IPS-15b (cell line): ENCODE measurements at regions not wholly inside any gene's neighbourhood (a gene's known extent, or its start where the extent isn't known, plus 50 kb on each side); places are given as distances from the start of the nearest gene placed in this dataset.

Experiments used
- H3K27me3 ChIP-seq: one replicate; pipeline ENCODE4 v1.6.1; 2013; ENCODE audit warnings: low read length; ENCODE audit not compliant: control insufficient read depth, insufficient read depth
- H3K36me3 ChIP-seq: one replicate; pipeline ENCODE4 v1.6.1; 2013; ENCODE audit warnings: low read length; ENCODE audit not compliant: control insufficient read depth, insufficient read depth
- H3K4me1 ChIP-seq: one replicate; pipeline ENCODE4 v1.6.1; 2013; ENCODE audit warnings: mild to moderate bottlenecking, low read length; ENCODE audit not compliant: control insufficient read depth, insufficient read depth
- H3K4me3 ChIP-seq: one replicate; pipeline ENCODE4 v1.5.1; 2013; ENCODE audit warnings: low read depth, low read length
- H3K9ac ChIP-seq: one replicate; pipeline ENCODE4 v1.6.1; 2013; ENCODE audit warnings: low read depth, mild to moderate bottlenecking, low read length
- H3K9me3 ChIP-seq: one replicate; pipeline ENCODE4 v1.6.1; 2013; ENCODE audit warnings: mild to moderate bottlenecking, low read length; ENCODE audit not compliant: control insufficient read depth, insufficient read depth

DNA sequence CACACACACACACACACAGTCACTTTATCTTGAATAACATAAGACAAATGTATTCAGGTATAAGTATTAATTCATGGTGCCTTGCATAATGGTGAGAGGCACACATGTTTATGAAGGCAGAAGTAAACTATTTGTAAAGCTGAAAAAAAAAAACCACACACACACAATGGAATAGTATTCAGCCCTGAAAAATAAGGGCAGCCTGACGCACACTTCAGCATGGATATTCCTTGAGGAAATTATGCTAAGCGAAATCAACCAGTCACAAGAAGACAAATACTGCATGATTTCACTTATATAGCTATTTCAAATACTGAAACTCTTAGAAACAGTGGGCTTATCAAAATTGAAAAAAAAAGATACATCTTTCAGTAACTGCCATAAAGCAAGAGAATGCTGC, 200.2 kb upstream of the RBFOX1 start:
- Histone ChIP-seq H3K4me3 (no peak overlapping the region), H3K27me3 (no peaks in the 10 kb centered on the region), H3K9ac (no peak overlapping the region), H3K9me3 (no peaks in the 10 kb centered on the region), H3K4me1 (no peaks in the 10 kb centered on the region), H3K36me3 (no peaks in the 10 kb centered on the region)

- Histone ChIP-seq H3K27me3 (no peaks in the 10 kb centered on the region), H3K4me1 (peaks cover 2% of the 10 kb centered on the region), H3K36me3 (no peaks in the 10 kb centered on the region), H3K9me3 (no peaks in the 10 kb centered on the region), H3K4me3 (no peak overlapping the region), H3K9ac (no peak overlapping the region)
These were observed 207.9 kb upstream of the RBFOX1 start for GRCh38 chr16:7124701-7125100.

GRCh38 chr16:7124242-7124641, 208.4 kb upstream of the RBFOX1 start:
- Histone ChIP-seq H3K4me1 (peaks cover 2% of the 10 kb centered on the region), H3K36me3 (no peaks in the 10 kb centered on the region), H3K4me3 (no peak overlapping the region), H3K9me3 (no peaks in the 10 kb centered on the region), H3K27me3 (no peaks in the 10 kb centered on the region), H3K9ac (no peak overlapping the region)

DNA sequence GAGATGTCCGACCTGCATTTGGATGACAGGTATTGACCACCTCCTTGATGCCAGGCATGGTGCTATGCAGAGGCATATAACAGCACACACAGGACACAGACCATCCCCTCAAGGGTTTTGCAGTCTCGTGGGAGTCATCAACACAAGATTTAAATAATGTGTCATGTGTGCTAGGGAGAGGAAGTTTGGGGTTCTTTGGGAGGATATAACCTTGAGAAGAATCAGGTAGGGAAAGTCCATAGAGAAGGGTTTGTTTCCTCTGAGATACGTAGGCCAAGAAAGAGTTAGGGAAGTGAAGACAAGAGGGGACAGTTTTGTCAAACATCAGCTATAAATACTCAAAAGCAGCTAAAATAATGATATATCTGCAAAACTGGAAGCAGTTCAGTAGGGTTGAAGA, 215.9 kb upstream of the RBFOX1 start:
- no peaks in the 10 kb centered on the region for H3K36me3 ChIP-seq
- H3K4me1 ChIP-seq, result peaks cover 5% of the 10 kb centered on the region
- no peak overlapping the region for H3K4me3 ChIP-seq
- no peaks in the 10 kb centered on the region for H3K9me3 ChIP-seq
- no peak overlapping the region for H3K9ac ChIP-seq
- no peaks in the 10 kb centered on the region for H3K27me3 ChIP-seq

DNA sequence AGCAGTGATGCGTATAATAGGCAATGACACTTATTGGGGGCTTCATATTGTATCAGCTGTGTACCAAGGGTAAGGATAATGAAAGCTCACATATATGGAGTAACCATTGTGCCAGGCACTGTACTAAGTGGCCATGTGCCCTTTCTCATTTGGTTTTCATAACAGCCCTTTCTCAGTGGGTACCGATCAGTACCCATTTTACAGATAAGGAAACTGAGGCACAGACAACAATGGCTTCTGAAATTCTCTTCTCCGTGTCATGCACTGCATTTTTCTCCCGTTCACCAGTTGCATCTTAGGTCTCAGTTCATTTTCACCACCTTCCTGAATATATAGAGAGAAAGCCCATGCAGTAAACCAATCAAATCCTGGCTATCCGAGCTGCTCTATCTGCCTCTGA, 216.7 kb upstream of the RBFOX1 start:
- Histone ChIP-seq H3K27me3 (no peaks in the 10 kb centered on the region), H3K9me3 (no peaks in the 10 kb centered on the region), H3K36me3 (no peaks in the 10 kb centered on the region)

GRCh38 chr16:7113949-7114348, 218.7 kb upstream of the RBFOX1 start:
- Histone ChIP-seq H3K4me3 (no peak overlapping the region), H3K9ac (no peak overlapping the region), H3K36me3 (no peaks in the 10 kb centered on the region), H3K9me3 (no peaks in the 10 kb centered on the region), H3K4me1 (peaks cover 5% of the 10 kb centered on the region), H3K27me3 (no peaks in the 10 kb centered on the region)

More for the DNA sequence above, 216.7 kb upstream of the RBFOX1 start:
- H3K4me3 ChIP-seq, result no peak overlapping the region
- H3K9ac ChIP-seq, result no peak overlapping the region
- peaks cover 5% of the 10 kb centered on the region for H3K4me1 ChIP-seq

DNA sequence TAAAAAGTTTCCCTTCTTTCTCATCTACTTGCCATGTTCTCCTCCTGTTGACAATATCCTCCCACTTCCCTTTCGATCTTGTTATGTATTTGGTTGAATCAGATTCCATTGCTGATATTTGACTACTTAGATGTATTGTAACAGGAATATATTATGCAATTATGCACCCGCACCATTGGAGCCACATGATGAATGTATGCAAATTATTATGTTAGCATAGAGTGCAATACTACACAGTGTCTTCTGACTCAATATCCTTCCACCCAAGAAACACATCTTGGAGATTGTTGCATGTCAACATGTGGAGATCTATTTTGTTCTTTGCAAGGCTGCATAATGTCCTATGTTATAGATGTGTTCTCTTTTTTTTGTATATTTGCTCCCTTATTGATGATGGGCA, 219.2 kb upstream of the RBFOX1 start:
- H3K36me3 ChIP-seq, result no peaks in the 10 kb centered on the region
- H3K27me3 ChIP-seq, result no peaks in the 10 kb centered on the region
- peaks cover 5% of the 10 kb centered on the region for H3K4me1 ChIP-seq
- no peaks in the 10 kb centered on the region for H3K9me3 ChIP-seq
- no peak overlapping the region for H3K4me3 ChIP-seq
- H3K9ac ChIP-seq, result no peak overlapping the region

DNA sequence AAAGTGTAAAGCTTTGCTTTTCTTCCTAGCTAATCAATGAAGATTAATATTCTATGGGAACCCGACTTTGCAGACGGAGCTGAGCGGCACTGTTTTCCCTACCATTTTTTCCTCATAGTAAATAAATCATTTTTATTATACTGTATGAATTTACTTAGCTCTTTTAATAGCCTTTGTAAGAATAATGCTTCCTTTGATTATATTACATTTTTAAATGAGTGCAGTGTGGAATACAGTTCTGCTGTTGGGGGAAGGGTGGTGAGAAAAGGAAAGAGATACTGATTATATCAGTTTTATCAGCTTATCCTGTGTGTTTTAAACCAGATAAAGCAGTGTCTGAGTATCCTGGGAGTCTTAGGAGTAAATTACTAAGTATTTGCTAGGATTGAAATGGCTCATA, 221.4 kb upstream of the RBFOX1 start:
- no peaks in the 10 kb centered on the region for H3K27me3 ChIP-seq
- H3K4me1 ChIP-seq, result no peaks in the 10 kb centered on the region
- no peaks in the 10 kb centered on the region for H3K9me3 ChIP-seq
- no peak overlapping the region for H3K9ac ChIP-seq
- H3K36me3 ChIP-seq, result no peaks in the 10 kb centered on the region
- no peak overlapping the region for H3K4me3 ChIP-seq

GRCh38 chr16:7107436-7107835, 225.2 kb upstream of the RBFOX1 start:
- H3K36me3 ChIP-seq, result no peaks in the 10 kb centered on the region
- no peaks in the 10 kb centered on the region for H3K4me1 ChIP-seq
- no peak overlapping the region for H3K9ac ChIP-seq
- H3K9me3 ChIP-seq, result no peaks in the 10 kb centered on the region
- no peak overlapping the region for H3K4me3 ChIP-seq
- no peaks in the 10 kb centered on the region for H3K27me3 ChIP-seq

- Histone ChIP-seq H3K36me3 (no peaks in the 10 kb centered on the region), H3K9me3 (no peaks in the 10 kb centered on the region), H3K4me3 (no peak overlapping the region), H3K4me1 (no peaks in the 10 kb centered on the region), H3K27me3 (no peaks in the 10 kb centered on the region), H3K9ac (no peak overlapping the region)
These were observed 229.6 kb upstream of the RBFOX1 start for GRCh38 chr16:7103056-7103455.

- Histone ChIP-seq H3K4me1 (no peaks in the 10 kb centered on the region), H3K27me3 (no peaks in the 10 kb centered on the region), H3K4me3 (no peak overlapping the region), H3K9me3 (no peaks in the 10 kb centered on the region), H3K36me3 (no peaks in the 10 kb centered on the region), H3K9ac (no peak overlapping the region)
These were observed 231.6 kb upstream of the RBFOX1 start for GRCh38 chr16:7101054-7101453.

DNA sequence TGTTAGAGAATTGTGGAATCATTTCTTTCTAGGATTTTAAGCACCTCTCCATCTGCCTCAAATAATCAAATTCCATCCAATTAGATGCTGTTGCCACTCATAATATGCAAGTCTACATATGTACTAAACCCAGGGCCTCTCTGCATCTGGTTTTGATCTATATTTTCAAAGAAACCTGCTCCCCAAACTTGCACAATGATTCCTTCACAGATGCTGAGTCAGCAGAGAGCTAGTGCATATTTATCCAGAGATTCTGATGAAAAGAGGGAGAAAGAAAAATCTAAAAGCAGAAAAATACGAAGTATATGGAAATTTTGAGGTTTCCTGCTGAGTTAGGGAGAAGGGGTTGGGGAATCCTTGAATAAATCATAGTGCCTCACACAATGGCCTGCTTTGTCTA, 235.1 kb upstream of the RBFOX1 start:
- no peaks in the 10 kb centered on the region for H3K9me3 ChIP-seq
- H3K4me1 ChIP-seq, result no peaks in the 10 kb centered on the region
- no peaks in the 10 kb centered on the region for H3K27me3 ChIP-seq
- H3K4me3 ChIP-seq, result no peak overlapping the region
- H3K9ac ChIP-seq, result no peak overlapping the region
- H3K36me3 ChIP-seq, result no peaks in the 10 kb centered on the region

- Histone ChIP-seq H3K4me1 (peaks cover 9% of the 10 kb centered on the region), H3K4me3 (no peak overlapping the region), H3K27me3 (no peaks in the 10 kb centered on the region), H3K9me3 (no peaks in the 10 kb centered on the region), H3K36me3 (no peaks in the 10 kb centered on the region), H3K9ac (no peak overlapping the region)
These were observed 239.1 kb upstream of the RBFOX1 start for GRCh38 chr16:7093511-7093910.
